ENCODE measurements at regions not wholly inside any gene's neighbourhood (a gene's known extent, or its start where the extent isn't known, plus 50 kb on each side); places are given as distances from the start of the nearest gene placed in this dataset.
A peak's percentile ranks its signal among the peaks of the same experiment; 100 is the strongest.

GRCh38 chr2:71749671-71750101, 296.3 kb downstream of the DYSF start:
- peak; percentile 5 for DNase-seq

DNA sequence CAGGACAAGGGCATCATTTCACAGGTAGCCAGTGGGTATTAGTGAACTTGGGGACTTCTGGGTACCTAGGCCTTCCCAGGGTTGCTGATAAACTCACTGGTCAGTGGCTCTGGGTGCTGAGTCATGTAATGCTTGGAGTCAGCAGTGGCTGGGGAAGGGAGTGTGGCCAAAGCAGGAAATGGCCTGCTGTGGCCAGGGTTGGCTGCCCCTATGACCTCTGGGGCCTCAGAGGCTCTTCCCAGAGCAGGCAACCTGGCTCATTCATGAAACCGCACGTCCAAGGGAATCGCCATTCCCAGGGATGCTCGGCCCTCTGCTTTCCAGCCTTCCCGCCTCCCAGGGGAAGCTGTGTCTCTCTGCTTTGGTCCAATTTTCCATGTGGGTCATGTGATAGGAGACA, 294.9 kb downstream of the DYSF start:
- no peak for DNase-seq

- DNase-seq, result no peak
These were observed 294.2 kb downstream of the DYSF start for GRCh38 chr2:71747559-71747958.

- no peak for DNase-seq
These were observed 293.7 kb downstream of the DYSF start for GRCh38 chr2:71746946-71747501.

DNA sequence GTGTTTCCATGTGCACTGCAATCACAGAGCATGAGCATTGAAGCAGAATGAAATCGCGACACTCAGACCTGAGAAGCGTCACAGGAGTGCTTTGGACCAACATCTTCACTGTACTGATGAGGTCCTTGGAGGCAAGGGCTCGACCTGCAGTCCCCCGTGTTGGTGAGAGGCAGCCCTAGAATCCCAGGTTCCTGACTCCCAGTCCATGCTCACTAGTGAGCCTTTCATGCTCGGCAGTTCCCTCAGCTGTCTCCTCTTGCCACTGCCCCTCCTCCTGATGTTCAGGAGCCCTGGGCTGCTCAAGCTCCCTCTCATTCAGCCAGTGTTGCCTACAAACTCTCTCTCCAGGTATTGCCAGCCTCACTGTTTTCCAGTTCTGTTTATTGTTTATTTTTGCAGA, 291.4 kb downstream of the DYSF start:
- DNase-seq, result no peak

GRCh38 chr2:71743995-71744675, 290.8 kb downstream of the DYSF start:
- peak; percentile 64 for DNase-seq

DNA sequence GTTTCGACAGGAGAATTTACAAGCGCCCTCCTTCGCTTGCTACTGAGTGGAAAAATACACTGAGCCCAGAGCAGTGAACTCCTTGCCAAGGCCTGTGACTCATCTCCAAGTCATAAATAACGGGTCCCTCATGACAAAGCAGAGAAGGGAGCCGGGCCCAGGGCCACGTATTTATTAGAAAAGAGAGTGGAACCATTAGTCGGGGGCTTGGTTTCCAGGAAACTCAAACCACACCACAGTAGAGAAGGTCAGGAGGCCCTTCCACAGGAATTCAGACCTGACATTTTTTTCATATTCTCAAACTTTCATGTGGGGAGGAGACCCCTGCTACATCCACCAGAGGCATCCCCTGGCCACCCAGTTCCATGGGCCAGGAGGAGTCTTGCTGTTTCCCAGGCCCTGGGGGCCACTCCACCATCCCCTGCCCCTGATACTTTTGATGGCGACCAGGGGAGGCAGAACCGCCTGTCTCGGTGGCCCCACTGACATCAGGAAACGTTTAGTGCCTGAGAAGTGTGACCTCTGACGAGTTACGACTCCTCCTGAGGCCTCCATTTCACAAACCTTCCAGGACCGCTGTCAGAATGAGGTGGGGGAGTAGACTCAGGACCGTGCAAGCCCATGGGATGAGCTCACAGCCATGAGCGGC, 289.7 kb downstream of the DYSF start:
- DNase-seq, result no peak

DNA sequence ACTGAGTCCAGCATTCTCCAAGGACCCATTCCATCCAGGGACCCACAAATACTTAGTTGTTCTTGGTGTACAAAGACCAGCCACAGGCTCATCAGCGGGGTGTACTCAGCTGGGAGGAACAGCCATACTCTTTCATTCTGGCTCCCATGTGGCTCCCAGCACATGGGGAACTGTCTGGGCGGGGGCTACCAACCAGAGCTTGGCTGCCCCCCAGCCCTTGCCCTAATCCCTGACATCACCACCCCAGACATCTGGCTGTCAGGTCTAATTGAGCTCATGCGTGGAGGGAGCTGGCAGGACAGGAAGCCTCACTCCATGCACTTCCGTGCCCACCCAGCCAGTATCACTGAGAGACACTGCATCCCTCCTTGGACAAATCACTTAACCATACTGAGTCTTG, 283.6 kb downstream of the DYSF start:
- DNase-seq, result peak; percentile 27

- no peak for DNase-seq
These were observed 282.9 kb downstream of the DYSF start for GRCh38 chr2:71736091-71736861.
